ENCODE measurements at regions not wholly inside any gene's neighbourhood (a gene's known extent, or its start where the extent isn't known, plus 50 kb on each side); places are given as distances from the start of the nearest gene placed in this dataset.

DNA sequence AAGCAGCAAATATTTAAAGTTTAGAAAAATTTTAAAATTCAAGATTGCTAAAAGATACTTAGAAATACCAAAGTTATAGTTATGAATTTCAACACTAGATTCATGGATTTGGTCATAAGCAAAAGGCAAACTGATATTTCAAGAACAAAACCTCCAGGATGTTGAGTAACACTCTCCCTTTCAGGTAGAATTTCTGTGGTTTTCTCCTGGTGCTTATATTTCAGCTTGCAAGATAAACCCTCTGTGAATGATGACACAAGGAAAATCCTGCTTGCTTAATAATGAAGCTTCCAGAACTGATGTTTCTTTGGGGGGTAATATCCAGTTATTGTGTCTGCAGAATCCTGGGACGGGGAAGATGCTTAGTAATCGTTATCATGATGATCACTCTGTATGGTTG, 320.3 kb upstream of the EDNRB start:
- H3K4me1 Mint-ChIP-seq, result peaks cover 10% of the 10 kb centered on the region
- no peak overlapping the region for H2AFZ ChIP-seq
- H3K9me3 Mint-ChIP-seq, result no peaks in the 10 kb centered on the region
- no peaks in the 10 kb centered on the region for H4K20me1 ChIP-seq (replicated peaks; ENCODE audit: insufficient read depth)
- H3K4me3 ChIP-seq, result no peak overlapping the region
- TF ChIP-seq POLR2AphosphoS5 (IDR thresholded peaks at IDR 0.05; ENCODE audit: low read depth) (no peak), JUNB (IDR thresholded peaks at IDR 0.05; ENCODE audit: unreplicated experiment) (no peak), ZNF114 (CRISPR knock-in tag; IDR thresholded peaks at IDR 0.05) (no peak), EZH2phosphoT487 (IDR thresholded peaks at IDR 0.05; ENCODE audit: unreplicated experiment) (no peak)
- TF ChIP-seq, protein P1, sequence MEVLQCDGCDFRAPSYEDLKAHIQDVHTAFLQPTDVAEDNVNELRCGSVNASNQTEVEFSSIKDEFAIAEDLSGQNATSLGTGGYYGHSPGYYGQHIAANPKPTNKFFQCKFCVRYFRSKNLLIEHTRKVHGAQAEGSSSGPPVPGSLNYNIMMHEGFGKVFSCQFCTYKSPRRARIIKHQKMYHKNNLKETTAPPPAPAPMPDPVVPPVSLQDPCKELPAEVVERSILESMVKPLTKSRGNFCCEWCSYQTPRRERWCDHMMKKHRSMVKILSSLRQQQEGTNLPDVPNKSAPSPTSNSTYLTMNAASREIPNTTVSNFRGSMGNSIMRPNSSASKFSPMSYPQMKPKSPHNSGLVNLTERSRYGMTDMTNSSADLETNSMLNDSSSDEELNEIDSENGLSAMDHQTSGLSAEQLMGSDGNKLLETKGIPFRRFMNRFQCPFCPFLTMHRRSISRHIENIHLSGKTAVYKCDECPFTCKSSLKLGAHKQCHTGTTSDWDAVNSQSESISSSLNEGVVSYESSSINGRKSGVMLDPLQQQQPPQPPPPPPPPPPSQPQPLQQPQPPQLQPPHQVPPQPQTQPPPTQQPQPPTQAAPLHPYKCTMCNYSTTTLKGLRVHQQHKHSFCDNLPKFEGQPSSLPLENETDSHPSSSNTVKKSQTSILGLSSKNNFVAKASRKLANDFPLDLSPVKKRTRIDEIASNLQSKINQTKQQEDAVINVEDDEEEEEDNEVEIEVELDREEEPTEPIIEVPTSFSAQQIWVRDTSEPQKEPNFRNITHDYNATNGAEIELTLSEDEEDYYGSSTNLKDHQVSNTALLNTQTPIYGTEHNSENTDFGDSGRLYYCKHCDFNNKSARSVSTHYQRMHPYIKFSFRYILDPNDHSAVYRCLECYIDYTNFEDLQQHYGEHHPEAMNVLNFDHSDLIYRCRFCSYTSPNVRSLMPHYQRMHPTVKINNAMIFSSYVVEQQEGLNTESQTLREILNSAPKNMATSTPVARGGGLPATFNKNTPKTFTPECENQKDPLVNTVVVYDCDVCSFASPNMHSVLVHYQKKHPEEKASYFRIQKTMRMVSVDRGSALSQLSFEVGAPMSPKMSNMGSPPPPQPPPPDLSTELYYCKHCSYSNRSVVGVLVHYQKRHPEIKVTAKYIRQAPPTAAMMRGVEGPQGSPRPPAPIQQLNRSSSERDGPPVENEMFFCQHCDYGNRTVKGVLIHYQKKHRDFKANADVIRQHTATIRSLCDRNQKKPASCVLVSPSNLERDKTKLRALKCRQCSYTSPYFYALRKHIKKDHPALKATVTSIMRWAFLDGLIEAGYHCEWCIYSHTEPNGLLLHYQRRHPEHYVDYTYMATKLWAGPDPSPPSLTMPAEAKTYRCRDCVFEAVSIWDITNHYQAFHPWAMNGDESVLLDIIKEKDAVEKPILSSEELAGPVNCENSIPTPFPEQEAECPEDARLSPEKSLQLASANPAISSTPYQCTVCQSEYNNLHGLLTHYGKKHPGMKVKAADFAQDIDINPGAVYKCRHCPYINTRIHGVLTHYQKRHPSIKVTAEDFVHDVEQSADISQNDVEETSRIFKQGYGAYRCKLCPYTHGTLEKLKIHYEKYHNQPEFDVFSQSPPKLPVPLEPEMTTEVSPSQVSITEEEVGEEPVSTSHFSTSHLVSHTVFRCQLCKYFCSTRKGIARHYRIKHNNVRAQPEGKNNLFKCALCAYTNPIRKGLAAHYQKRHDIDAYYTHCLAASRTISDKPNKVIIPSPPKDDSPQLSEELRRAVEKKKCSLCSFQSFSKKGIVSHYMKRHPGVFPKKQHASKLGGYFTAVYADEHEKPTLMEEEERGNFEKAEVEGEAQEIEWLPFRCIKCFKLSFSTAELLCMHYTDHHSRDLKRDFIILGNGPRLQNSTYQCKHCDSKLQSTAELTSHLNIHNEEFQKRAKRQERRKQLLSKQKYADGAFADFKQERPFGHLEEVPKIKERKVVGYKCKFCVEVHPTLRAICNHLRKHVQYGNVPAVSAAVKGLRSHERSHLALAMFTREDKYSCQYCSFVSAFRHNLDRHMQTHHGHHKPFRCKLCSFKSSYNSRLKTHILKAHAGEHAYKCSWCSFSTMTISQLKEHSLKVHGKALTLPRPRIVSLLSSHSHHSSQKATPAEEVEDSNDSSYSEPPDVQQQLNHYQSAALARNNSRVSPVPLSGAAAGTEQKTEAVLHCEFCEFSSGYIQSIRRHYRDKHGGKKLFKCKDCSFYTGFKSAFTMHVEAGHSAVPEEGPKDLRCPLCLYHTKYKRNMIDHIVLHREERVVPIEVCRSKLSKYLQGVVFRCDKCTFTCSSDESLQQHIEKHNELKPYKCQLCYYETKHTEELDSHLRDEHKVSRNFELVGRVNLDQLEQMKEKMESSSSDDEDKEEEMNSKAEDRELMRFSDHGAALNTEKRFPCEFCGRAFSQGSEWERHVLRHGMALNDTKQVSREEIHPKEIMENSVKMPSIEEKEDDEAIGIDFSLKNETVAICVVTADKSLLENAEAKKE (CRISPR knock-in tag; IDR thresholded peaks at IDR 0.05), result no peak
- TF ChIP-seq, protein P2, sequence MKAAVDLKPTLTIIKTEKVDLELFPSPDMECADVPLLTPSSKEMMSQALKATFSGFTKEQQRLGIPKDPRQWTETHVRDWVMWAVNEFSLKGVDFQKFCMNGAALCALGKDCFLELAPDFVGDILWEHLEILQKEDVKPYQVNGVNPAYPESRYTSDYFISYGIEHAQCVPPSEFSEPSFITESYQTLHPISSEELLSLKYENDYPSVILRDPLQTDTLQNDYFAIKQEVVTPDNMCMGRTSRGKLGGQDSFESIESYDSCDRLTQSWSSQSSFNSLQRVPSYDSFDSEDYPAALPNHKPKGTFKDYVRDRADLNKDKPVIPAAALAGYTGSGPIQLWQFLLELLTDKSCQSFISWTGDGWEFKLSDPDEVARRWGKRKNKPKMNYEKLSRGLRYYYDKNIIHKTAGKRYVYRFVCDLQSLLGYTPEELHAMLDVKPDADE (IDR thresholded peaks at IDR 0.05), result no peak
- TF ChIP-seq, protein P3, sequence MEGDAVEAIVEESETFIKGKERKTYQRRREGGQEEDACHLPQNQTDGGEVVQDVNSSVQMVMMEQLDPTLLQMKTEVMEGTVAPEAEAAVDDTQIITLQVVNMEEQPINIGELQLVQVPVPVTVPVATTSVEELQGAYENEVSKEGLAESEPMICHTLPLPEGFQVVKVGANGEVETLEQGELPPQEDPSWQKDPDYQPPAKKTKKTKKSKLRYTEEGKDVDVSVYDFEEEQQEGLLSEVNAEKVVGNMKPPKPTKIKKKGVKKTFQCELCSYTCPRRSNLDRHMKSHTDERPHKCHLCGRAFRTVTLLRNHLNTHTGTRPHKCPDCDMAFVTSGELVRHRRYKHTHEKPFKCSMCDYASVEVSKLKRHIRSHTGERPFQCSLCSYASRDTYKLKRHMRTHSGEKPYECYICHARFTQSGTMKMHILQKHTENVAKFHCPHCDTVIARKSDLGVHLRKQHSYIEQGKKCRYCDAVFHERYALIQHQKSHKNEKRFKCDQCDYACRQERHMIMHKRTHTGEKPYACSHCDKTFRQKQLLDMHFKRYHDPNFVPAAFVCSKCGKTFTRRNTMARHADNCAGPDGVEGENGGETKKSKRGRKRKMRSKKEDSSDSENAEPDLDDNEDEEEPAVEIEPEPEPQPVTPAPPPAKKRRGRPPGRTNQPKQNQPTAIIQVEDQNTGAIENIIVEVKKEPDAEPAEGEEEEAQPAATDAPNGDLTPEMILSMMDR (conservative IDR thresholded peaks at IDR 0.05; ENCODE audit: low read depth in 2 of 2), result no peak
- TF ChIP-seq, protein P4, sequence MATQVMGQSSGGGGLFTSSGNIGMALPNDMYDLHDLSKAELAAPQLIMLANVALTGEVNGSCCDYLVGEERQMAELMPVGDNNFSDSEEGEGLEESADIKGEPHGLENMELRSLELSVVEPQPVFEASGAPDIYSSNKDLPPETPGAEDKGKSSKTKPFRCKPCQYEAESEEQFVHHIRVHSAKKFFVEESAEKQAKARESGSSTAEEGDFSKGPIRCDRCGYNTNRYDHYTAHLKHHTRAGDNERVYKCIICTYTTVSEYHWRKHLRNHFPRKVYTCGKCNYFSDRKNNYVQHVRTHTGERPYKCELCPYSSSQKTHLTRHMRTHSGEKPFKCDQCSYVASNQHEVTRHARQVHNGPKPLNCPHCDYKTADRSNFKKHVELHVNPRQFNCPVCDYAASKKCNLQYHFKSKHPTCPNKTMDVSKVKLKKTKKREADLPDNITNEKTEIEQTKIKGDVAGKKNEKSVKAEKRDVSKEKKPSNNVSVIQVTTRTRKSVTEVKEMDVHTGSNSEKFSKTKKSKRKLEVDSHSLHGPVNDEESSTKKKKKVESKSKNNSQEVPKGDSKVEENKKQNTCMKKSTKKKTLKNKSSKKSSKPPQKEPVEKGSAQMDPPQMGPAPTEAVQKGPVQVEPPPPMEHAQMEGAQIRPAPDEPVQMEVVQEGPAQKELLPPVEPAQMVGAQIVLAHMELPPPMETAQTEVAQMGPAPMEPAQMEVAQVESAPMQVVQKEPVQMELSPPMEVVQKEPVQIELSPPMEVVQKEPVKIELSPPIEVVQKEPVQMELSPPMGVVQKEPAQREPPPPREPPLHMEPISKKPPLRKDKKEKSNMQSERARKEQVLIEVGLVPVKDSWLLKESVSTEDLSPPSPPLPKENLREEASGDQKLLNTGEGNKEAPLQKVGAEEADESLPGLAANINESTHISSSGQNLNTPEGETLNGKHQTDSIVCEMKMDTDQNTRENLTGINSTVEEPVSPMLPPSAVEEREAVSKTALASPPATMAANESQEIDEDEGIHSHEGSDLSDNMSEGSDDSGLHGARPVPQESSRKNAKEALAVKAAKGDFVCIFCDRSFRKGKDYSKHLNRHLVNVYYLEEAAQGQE (IDR thresholded peaks at IDR 0.05; ENCODE audit: unreplicated experiment), result no peak
- H3K9me2 ChIP-seq (ENCODE audit: insufficient read depth), result no peaks in the 10 kb centered on the region
- no peak overlapping the region for H3K4me3 Mint-ChIP-seq
- H3K4me2 ChIP-seq, result no peak overlapping the region
- no peak overlapping the region for H3K27ac Mint-ChIP-seq
- no peaks in the 10 kb centered on the region for H3K27me3 Mint-ChIP-seq (ENCODE audit: insufficient read depth, low read depth, poor library complexity)
- ATAC-seq (no peak), DNase-seq (ENCODE audit: low spot score) (no peak)
- no peaks in the 10 kb centered on the region for H3K36me3 ChIP-seq (ENCODE audit: insufficient read depth)
- no peaks in the 10 kb centered on the region for H3K79me2 ChIP-seq (replicated peaks; ENCODE audit: insufficient read depth)
- no peaks in the 10 kb centered on the region for H3K36me3 Mint-ChIP-seq (ENCODE audit: low read depth)
- H3K27ac ChIP-seq (ENCODE audit: low read depth), result no peak overlapping the region
- H3F3A ChIP-seq (replicated peaks; ENCODE audit: low read depth), result no peaks in the 10 kb centered on the region
- no peaks in the 10 kb centered on the region for H3K27me3 ChIP-seq (ENCODE audit: insufficient read depth)
- no peaks in the 10 kb centered on the region; the same call in 1 of the 2 replicates for H3K4me1 ChIP-seq (ENCODE audit: insufficient read depth)

Measured in GM23338 (cell line).